Heart left ventricle (tissue), 13 donors: ENCODE measurements at regions not wholly inside any gene's neighbourhood (a gene's known extent, or its start where the extent isn't known, plus 50 kb on each side); places are given as distances from the start of the nearest gene placed in this dataset.

Source experiments
- POLR2A ChIP-seq, 2 donors: fragments of 450-650 bp; IDR thresholded peaks; one replicate each; pipeline ENCODE4 v1.6.1; 2017; ENCODE audit warnings: antibody characterized with exemption in 2 of 2, mild to moderate bottlenecking in 2 of 2, moderate library complexity in 2 of 2
- TF ChIP-seq, protein P1 (sequence below), 12 donors: fragments of 200-600 bp; sonication (generic) in 4 of 12; IDR thresholded peaks; one replicate each; pipeline versions ENCODE4 v1.5.0 to v1.8.0; 2018 to 2022; ENCODE audit warnings: antibody characterized with exemption in 12 of 12, mild to moderate bottlenecking in 5 of 12
- donor health status: ischemic (EF 13 %, LVEDD 7.1; RV severe dilation, severe dysfunction).
- donor health status: DM: no; HTN: yes; CAD: no.
- donor health status: DM: no; HTN: no; CAD: no.
- donor health status: ischemic (EF 25% LVEDD 6.9; RV normal size, moderate dysfunction).
- donor health status: ischemic (EF 25% LVEDD 5.7; RV mildly dilated, moderate dysfunction).
- donor health status: ischemic (EF 35%, LVEDD 5.7; RV mildly dilated, moderate dysfunction).
- donor health status: nonischemic (EF 11% LVEDD 7.7; RV severe dilation, severe dysfunction).
- donor health status: DM: yes; HTN: yes; CAD: no.
- donor health status: PGD.
- donor health status: ischemic (EF 29% LVEDD 5.4; RV normal size, mild dysfunction).
- donor health status: nonischemic (EF 23%, LVEDD 6.1; RV moderate dilation, normal function).

DNA sequence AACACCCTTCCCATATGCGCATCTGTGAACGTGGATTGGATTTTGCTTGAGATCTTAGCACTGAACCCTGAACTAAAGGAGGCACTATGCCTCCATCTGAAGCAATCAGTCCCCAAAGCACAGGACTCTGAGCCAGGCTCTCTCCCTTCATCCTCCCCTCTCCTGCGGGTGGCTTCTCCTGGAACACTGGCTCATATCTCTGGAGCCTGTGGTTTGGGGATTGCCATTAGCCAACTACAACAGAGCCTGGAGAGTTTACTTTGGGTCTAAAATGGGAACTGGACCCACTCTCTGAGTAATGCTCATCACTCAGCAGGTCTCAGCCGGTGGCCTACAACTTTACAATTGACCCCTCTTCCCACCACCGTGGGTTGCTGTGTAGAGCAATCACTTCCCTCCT is 190.8 kb upstream of the HES1 start:
- TF ChIP-seq, protein P1, sequence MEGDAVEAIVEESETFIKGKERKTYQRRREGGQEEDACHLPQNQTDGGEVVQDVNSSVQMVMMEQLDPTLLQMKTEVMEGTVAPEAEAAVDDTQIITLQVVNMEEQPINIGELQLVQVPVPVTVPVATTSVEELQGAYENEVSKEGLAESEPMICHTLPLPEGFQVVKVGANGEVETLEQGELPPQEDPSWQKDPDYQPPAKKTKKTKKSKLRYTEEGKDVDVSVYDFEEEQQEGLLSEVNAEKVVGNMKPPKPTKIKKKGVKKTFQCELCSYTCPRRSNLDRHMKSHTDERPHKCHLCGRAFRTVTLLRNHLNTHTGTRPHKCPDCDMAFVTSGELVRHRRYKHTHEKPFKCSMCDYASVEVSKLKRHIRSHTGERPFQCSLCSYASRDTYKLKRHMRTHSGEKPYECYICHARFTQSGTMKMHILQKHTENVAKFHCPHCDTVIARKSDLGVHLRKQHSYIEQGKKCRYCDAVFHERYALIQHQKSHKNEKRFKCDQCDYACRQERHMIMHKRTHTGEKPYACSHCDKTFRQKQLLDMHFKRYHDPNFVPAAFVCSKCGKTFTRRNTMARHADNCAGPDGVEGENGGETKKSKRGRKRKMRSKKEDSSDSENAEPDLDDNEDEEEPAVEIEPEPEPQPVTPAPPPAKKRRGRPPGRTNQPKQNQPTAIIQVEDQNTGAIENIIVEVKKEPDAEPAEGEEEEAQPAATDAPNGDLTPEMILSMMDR (IDR thresholded peaks at IDR 0.05) = no peak
- TF ChIP-seq POLR2A (IDR thresholded peaks at IDR 0.05) = no peak
